HG03469 (cell line): ENCODE measurements at regions not wholly inside any gene's neighbourhood (a gene's known extent, or its start where the extent isn't known, plus 50 kb on each side); places are given as distances from the start of the nearest gene placed in this dataset.

Source experiments
- ATAC-seq: cut with Tn5 transposase; IDR thresholded peaks from one replicate; pipeline ENCODE4 v1.9.1; 2021; ENCODE audit warnings: mild to moderate bottlenecking, moderate library complexity, moderate number of reproducible peaks; ENCODE audit not compliant: unreplicated experiment

DNA sequence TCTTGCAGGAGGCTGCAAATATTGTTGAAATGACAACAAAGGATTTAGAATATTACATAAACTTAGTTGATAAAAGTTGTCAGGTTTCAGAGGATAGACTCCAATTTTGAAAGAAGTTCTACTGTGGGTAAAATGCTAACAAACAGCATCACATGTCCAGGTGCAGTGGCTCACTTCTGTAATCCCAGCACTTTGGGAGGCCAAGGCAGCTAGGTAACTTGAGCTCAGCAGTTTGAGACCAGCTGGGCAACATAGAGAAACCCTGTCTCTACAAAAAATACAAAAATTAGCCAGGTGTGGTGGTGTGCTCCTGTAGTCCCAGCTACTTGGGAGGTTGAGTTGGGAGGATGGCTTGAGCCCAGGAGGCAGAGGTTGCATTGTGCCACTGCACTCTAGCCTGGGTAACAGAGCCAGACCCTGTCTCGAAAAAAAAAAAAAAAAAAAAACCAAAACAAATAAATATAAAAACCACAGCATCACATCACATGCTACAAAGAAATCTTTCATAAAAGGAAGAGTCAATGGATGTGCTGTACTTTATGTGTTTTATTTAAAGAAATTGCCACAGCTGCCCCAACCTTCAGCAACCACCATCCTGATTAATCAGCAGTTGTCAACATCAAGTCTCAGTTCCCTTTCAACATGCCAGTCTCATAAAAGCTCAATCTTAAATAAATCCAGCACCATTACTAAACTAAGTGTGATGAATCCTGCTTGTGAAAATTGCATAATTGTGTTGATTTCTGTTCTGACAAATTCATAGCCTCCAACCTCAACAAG, 83.2 kb upstream of the MBL2 start:
- ATAC-seq, result no peak

GRCh38 chr10:52853704-52854103, 81.1 kb upstream of the MBL2 start:
- ATAC-seq, result no peak

DNA sequence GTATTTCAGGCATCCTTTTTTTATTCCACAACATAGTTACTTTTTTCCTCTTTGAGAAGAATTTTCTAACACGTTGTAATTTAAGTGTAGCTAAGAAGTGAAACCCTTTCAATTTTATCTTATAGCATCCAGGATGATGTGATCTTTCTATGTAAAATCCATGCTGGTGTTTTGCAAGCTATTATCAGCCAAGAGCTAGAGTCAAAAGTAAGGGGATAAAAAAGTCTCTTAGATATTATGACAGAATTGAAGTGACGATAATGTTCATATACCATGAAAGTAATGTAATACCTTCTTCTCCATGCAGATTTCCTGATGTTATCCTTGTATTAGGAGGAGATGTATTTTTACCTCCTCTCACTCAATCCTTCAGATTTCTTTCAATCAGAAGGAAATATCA, 64.2 kb upstream of the MBL2 start:
- no peak for ATAC-seq
